BJ (cell line): ENCODE measurements at regions not wholly inside any gene's neighbourhood (a gene's known extent, or its start where the extent isn't known, plus 50 kb on each side); places are given as distances from the start of the nearest gene placed in this dataset.
A peak's percentile ranks its signal among the peaks of the same experiment; 100 is the strongest.
"Not testable (repeated sequence)": the region's sequence is repeated elsewhere in the genome, so short reads cannot be mapped to it uniquely, and the experiment has no call there.

ENCODE experiments used
- CTCF ChIA-PET: fragments of 350-600 bp; formaldehyde crosslinking; extraction: SDS; loops from one replicate; lab custom pipeline; 2021; ENCODE audit warnings: antibody characterized with exemption, inconsistent platforms; lab: Yijun Ruan, JAX
- POLR2A ChIA-PET: fragments of 300-600 bp; sonication (Branson Sonifier 250); formaldehyde crosslinking; extraction: SDS; loops from one replicate; lab custom pipeline; 2021; ENCODE audit warnings: antibody characterized with exemption; lab: Charles Lee
- DNase-seq: peaks from one replicate; pipeline ENCODE4 v3.0.0-alpha.2; 2011; ENCODE audit warnings: low read depth
- H3K27me3 ChIP-seq: 2 replicates; pipeline ENCODE4 v1.6.0; 2011; ENCODE audit warnings: low read length; ENCODE audit not compliant: control insufficient read depth, insufficient read depth
- H3K36me3 ChIP-seq: 2 replicates; pipeline ENCODE4 v1.5.1; 2011; ENCODE audit warnings: low read length; ENCODE audit not compliant: control insufficient read depth, insufficient read depth
- H3K4me3 ChIP-seq: 2 replicates; pipeline ENCODE4 v1.5.1; 2011; ENCODE audit warnings: low read depth, mild to moderate bottlenecking, control low read depth, low read length
- TF ChIP-seq, protein P1 (sequence below): IDR thresholded peaks from 2 replicates; pipeline ENCODE4 v1.5.1; 2011; ENCODE audit warnings: low read depth, mild to moderate bottlenecking, control low read depth, inconsistent platforms, low read length, moderate library complexity; ENCODE audit not compliant: insufficient read depth

DNA sequence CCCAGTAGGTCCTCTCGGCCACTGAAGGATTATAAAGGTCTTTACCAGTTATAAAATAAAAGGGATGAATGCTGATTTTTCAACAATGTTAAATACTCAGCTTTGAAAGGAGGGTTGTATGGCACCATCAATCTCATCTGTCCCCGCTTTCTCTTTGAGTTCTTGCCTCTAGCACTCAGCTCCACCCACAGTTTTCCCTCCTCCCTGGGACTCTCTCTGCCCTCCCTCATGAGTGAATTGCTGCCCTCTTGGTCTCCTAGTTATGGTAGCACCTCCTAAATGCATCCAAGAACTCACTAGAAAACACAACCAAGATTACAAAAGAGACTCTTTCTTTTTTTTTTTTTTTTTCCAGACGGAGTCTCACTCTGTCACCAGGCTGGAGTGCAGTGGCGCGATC lies 91.0 kb downstream of the TEX35 start:
- TF ChIP-seq, protein P1, sequence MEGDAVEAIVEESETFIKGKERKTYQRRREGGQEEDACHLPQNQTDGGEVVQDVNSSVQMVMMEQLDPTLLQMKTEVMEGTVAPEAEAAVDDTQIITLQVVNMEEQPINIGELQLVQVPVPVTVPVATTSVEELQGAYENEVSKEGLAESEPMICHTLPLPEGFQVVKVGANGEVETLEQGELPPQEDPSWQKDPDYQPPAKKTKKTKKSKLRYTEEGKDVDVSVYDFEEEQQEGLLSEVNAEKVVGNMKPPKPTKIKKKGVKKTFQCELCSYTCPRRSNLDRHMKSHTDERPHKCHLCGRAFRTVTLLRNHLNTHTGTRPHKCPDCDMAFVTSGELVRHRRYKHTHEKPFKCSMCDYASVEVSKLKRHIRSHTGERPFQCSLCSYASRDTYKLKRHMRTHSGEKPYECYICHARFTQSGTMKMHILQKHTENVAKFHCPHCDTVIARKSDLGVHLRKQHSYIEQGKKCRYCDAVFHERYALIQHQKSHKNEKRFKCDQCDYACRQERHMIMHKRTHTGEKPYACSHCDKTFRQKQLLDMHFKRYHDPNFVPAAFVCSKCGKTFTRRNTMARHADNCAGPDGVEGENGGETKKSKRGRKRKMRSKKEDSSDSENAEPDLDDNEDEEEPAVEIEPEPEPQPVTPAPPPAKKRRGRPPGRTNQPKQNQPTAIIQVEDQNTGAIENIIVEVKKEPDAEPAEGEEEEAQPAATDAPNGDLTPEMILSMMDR = no peak
- H3K4me3 ChIP-seq = no peak overlapping the region
- ChIA-PET CTCF (interaction anchor here (0.9 to 1.4 kb wide), 4 partner anchors 8 to 102 kb away, joined by 3 to 4 read pairs (median 3); no protein-coding TSS in a partner anchor), POLR2A (interaction anchor here (1.1 kb wide), 1 partner anchor 28 kb away, joined by 3 read pairs; no protein-coding TSS in a partner anchor)
- H3K27me3 ChIP-seq = no peaks in the 10 kb centered on the region
- no peak for DNase-seq
- H3K36me3 ChIP-seq = no peaks in the 10 kb centered on the region

DNA sequence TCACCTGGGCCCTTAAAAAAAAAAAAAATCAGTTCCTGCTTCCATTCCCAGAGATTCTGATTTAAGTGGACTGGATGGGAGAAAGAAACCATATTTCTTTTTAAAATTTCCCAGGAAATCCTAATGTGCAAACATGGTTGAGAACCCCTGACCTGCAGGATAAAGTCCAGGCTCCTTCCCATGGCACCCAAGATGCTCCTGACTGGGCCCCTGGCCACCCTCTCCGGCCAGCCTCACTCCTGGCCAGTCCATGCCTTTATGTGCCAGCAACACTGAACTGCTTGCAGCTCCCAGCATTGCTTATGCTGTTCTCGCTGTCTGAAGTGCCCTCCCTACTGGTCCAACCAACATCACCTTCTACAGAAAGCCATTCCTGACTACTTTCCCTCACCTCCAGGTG lies 93.9 kb downstream of the TEX35 start:
- TF ChIP-seq, protein P1 = no peak
- no peak overlapping the region for H3K4me3 ChIP-seq
- CTCF ChIA-PET = no interaction called here
- POLR2A ChIA-PET = no interaction called here
- H3K36me3 ChIP-seq = no peaks in the 10 kb centered on the region
- no peak for DNase-seq
- no peaks in the 10 kb centered on the region for H3K27me3 ChIP-seq

DNA sequence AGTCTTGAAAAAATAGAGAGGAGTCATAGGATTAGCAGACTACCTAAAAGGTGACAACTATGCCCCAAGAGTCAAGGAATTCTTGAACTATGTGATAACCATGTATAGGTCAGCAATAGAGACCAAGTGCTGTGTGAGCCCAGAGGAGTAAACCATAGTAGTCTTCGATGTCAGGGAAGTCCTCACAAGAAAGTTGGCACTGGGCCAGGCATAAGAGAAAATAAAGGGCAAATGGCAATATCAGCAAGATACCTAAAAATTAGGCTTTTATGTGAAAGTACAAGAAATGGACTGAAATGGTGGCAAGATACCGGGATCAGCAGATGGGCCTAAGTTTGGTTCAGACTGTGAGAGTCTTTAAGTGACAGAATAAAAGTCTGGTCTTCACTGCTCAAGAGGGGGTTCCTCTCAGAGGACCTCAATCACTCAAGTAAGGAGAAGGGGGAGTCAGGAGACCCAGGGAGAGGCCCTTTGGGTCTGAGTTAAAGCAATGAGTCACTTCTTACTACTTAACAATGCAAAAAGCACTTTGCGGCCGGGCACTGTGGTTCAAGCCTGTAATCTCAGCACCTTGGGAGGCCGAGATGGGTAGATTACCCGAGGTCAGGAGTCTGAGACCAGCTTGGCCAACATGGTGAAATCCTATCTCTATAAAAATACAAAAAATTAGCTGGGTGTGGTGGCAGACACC lies 95.0 kb downstream of the TEX35 start:
- ChIA-PET CTCF (interaction anchor here (0.8 kb wide), 1 partner anchor 65 kb away, joined by 3 read pairs; no protein-coding TSS in a partner anchor), POLR2A (interaction anchor here (1.2 kb wide), 1 partner anchor 76 kb away, joined by 5 read pairs; no protein-coding TSS in a partner anchor)

DNA sequence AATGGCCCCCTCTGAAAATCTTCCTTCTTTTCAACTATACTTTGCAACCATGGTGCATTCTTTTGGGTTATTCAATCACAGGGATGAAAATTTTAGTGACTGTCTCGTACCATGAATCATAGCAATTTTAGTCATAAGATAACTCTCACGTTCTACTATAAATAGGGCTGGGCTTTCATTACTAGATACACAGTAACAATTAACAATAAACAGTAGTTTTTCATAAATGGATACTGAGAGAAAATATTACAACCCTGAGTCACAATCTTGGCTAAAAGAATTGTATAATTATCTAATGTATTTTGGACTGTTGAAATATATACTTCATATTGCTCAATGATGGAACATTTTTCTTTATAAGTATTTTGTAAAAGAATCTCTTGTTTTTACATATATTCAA lies 96.1 kb downstream of the TEX35 start:
- no peak overlapping the region for H3K4me3 ChIP-seq
- peak; percentile 85 for DNase-seq
- H3K36me3 ChIP-seq = no peaks in the 10 kb centered on the region
- TF ChIP-seq, protein P1 = no peak
- H3K27me3 ChIP-seq = no peaks in the 10 kb centered on the region
- CTCF ChIA-PET = no interaction called here
- POLR2A ChIA-PET = interaction anchor here (0.5 to 1.2 kb wide), 3 partner anchors 25 to 116 kb away, joined by 3 to 14 read pairs (median 5); no protein-coding TSS in a partner anchor

More for the DNA sequence above, 95.0 kb downstream of the TEX35 start:
- TF ChIP-seq, protein P1 = no peak
- H3K27me3 ChIP-seq = no peaks in the 10 kb centered on the region
- DNase-seq = no peak
- no peak overlapping the region for H3K4me3 ChIP-seq
- no peaks in the 10 kb centered on the region for H3K36me3 ChIP-seq

DNA sequence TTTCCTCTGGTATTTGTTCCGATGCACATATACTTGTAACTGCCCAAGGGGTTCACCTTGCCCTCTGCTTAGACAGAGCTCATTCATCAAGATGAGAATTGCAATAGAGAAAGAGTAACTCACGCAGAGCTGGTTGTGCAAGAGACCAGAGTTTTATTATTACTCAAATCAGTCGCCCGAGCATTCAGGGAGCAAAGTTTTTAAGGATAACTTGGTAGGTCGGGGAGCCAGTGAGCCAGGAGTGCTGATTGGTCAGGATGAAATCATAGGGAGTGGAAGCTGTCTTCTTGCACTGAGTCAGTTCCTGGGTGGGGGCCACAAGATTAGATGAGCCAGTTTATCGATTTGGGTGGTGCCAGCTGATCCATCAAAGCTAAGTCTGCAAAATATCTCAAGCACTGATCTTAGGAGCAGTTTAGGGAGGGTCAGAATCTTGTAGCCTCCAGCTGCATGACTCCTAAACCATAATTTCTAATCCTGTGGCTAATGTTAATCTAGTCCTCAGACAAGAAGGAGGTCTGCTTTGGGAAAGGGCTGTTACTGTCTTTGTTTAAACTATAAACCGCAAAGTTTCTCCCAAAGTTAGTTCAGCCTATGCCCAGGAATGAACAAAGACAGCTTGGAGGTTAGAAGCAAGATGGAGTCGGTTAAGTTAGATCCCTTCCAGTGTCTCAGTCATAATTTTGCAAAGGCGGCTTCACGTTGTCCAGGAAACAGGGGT lies 97.9 kb downstream of the TEX35 start:
- H3K27me3 ChIP-seq, H3K36me3 ChIP-seq, H3K4me3 ChIP-seq: not testable (repeated sequence)
- peak; percentile 51 for DNase-seq
- CTCF ChIA-PET = interaction anchor here (1.1 kb wide), 1 partner anchor 143 kb away, joined by 3 read pairs; no protein-coding TSS in a partner anchor
- POLR2A ChIA-PET = interaction anchor here (0.6 kb wide), 1 partner anchor 114 kb away, joined by 5 read pairs; no protein-coding TSS in a partner anchor
